ENCODE measurements at regions not wholly inside any gene's neighbourhood (a gene's known extent, or its start where the extent isn't known, plus 50 kb on each side); places are given as distances from the start of the nearest gene placed in this dataset.

DNA sequence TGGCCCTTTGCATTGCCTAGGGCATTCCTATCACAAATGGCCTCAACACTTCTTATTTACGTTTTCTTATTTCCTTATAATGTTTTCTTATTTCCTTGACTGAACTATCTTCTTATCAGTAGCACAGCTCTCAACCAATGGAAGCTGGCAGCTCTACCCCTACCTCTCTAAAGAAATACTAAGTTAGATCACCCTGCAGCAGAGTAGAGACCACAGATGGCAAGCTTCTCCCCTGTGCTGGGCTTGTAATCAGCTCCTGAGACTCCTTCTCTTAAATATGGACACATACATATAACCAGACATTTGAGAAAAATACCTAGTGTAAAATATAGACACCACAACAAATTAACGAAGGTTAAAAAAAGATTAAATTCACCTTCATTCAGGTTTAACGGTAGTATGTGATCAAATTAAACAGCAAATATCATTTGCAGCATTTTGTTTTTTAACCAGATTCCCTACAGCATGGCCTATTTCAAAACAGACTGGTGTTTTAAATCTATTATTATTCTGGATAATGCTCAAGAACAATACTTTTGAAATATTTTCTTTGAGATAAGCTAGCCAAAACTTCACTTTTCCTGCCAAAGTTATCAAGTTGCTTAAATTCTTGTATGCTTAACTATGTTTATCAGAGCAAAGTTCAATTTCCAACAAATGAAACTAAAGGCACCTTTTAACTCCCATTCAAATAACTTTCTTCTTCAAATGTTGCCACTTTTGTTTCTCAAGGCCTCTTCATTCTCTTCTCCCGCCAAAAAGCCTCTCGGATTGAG is 54.3 kb downstream of the SLC41A2 start:
- TF ChIP-seq EP300 (IDR thresholded peaks at IDR 0.05) (no peak), POLR2AphosphoS5 (IDR thresholded peaks at IDR 0.05) (no peak), POLR2A (IDR thresholded peaks at IDR 0.05) (no peak)
- TF ChIP-seq, protein P1, sequence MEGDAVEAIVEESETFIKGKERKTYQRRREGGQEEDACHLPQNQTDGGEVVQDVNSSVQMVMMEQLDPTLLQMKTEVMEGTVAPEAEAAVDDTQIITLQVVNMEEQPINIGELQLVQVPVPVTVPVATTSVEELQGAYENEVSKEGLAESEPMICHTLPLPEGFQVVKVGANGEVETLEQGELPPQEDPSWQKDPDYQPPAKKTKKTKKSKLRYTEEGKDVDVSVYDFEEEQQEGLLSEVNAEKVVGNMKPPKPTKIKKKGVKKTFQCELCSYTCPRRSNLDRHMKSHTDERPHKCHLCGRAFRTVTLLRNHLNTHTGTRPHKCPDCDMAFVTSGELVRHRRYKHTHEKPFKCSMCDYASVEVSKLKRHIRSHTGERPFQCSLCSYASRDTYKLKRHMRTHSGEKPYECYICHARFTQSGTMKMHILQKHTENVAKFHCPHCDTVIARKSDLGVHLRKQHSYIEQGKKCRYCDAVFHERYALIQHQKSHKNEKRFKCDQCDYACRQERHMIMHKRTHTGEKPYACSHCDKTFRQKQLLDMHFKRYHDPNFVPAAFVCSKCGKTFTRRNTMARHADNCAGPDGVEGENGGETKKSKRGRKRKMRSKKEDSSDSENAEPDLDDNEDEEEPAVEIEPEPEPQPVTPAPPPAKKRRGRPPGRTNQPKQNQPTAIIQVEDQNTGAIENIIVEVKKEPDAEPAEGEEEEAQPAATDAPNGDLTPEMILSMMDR (IDR thresholded peaks at IDR 0.05), result no peak

All from upper lobe of left lung (tissue), 4 donors.